ENCODE measurements at regions not wholly inside any gene's neighbourhood (a gene's known extent, or its start where the extent isn't known, plus 50 kb on each side); places are given as distances from the start of the nearest gene placed in this dataset.

GRCh38 chr12:116687888-116688287, 50.0 kb downstream of the SPRING1 start:
- peak; percentile 56 for TF ChIP-seq CTCF (IDR thresholded peaks at IDR 0.05; ENCODE audit: insufficient read depth, low read length)
- TF ChIP-seq SPI1 (IDR thresholded peaks at IDR 0.05; ENCODE audit: borderline replicate concordance, low read depth), result peak; percentile 81
- peak; percentile 82 for TF ChIP-seq POLR2AphosphoS5 (IDR thresholded peaks at IDR 0.05; ENCODE audit: low read depth)
- TF ChIP-seq REST (IDR thresholded peaks at IDR 0.05; ENCODE audit: insufficient replicate concordance, low read depth), result no peak
- TF ChIP-seq GABPA (IDR thresholded peaks at IDR 0.05; ENCODE audit: low read depth), result peak; percentile 26; the same call in 1 of the 2 replicates
- peak; percentile 56 to 84 for DNase-seq (ENCODE audit: low read depth in 1 of 2, low spot score in 1 of 2)
- Histone ChIP-seq H3K4me3 (replicated peaks; ENCODE audit: insufficient read depth, low read length) (no peak overlapping the region), H3K27ac (replicated peaks) (no peak overlapping the region; the same call in 1 of the 2 replicates), H3K27me3 (ENCODE audit: insufficient read depth, poor library complexity, severe bottlenecking) (no peaks in the 10 kb centered on the region)

- TF ChIP-seq SPI1 (IDR thresholded peaks at IDR 0.05; ENCODE audit: borderline replicate concordance, low read depth), result peak; percentile 53; the same call in 1 of the 2 replicates
- no peak for TF ChIP-seq GABPA (IDR thresholded peaks at IDR 0.05; ENCODE audit: low read depth)
- TF ChIP-seq REST (IDR thresholded peaks at IDR 0.05; ENCODE audit: insufficient replicate concordance, low read depth), result no peak
- no peak overlapping the region for H3K27ac ChIP-seq (replicated peaks)
- DNase-seq (ENCODE audit: low read depth in 1 of 2, low spot score in 1 of 2), result no peak
- no peaks in the 10 kb centered on the region for H3K27me3 ChIP-seq (ENCODE audit: insufficient read depth, poor library complexity, severe bottlenecking)
- no peak overlapping the region for H3K4me3 ChIP-seq (replicated peaks; ENCODE audit: insufficient read depth, low read length)
These were observed 53.0 kb downstream of the SPRING1 start for GRCh38 chr12:116684891-116685290.

GRCh38 chr12:116677202-116677661, 60.6 kb downstream of the SPRING1 start:
- no peak overlapping the region for H3K4me3 ChIP-seq (replicated peaks; ENCODE audit: insufficient read depth, low read length)
- TF ChIP-seq CTCF (IDR thresholded peaks at IDR 0.05; ENCODE audit: insufficient read depth, low read length) (no peak), SPI1 (IDR thresholded peaks at IDR 0.05; ENCODE audit: borderline replicate concordance, low read depth) (peak; percentile 64; the same call in 1 of the 2 replicates), REST (IDR thresholded peaks at IDR 0.05; ENCODE audit: insufficient replicate concordance, low read depth) (no peak), GABPA (IDR thresholded peaks at IDR 0.05; ENCODE audit: low read depth) (0 out of 2 replicates have a peak, but pooled peaks have one; percentile 9)
- DNase-seq (ENCODE audit: low read depth in 1 of 2, low spot score in 1 of 2), result peak; percentile 86 to 89
- peak overlapping the region; percentile 69 for H3K27ac ChIP-seq (replicated peaks)
- no peaks in the 10 kb centered on the region for H3K27me3 ChIP-seq (ENCODE audit: insufficient read depth, poor library complexity, severe bottlenecking)

Data from HL-60 (cell line).